G401 (cell line): ENCODE measurements at regions not wholly inside any gene's neighbourhood (a gene's known extent, or its start where the extent isn't known, plus 50 kb on each side); places are given as distances from the start of the nearest gene placed in this dataset.

Experiments
- DNase-seq: peaks from one replicate; pipeline ENCODE4 v3.0.0-alpha.2; 2015; ENCODE audit warnings: low spot score
- in situ Hi-C: cut with HindIII; loops from 2 replicates; pipeline ENCODE4 v1.10.0; 2016; ENCODE audit warnings: low sequenced_read_pairs, mixed read lengths

DNA sequence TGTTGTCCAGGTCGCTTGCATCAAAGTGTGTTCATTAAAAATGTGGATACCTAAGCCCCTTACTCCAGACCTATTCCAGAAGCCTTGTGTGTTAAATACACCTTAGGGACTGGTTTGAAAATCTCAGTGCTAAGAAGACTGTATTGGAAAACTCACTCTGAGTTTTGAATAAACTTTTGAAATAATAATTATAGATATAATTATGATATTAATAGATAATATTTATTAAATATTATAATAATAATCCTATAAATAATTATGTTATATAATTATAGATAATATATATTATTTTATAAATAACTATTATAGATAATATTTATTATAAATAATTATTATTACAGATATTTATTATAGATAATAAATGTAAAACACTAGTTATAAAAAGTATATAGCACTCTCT, 165.3 kb downstream of the ARRDC3 start:
- in situ Hi-C loops = no loop called here
- DNase-seq = no peak

GRCh38 chr5:91214571-91214970, 168.5 kb downstream of the ARRDC3 start:
- DNase-seq = no peak
- in situ Hi-C loops = no loop called here
